Ectodermal cell (in vitro differentiated cells): ENCODE measurements at regions not wholly inside any gene's neighbourhood (a gene's known extent, or its start where the extent isn't known, plus 50 kb on each side); places are given as distances from the start of the nearest gene placed in this dataset.

Experiments
- H3K27ac ChIP-seq: 2 replicates; pipeline ENCODE4 v1.7.0; 2013; ENCODE audit warnings: mild to moderate bottlenecking, low read depth, low read length; ENCODE audit not compliant: insufficient read depth, poor library complexity, severe bottlenecking
- H3K27me3 ChIP-seq: 2 replicates; pipeline ENCODE4 v1.7.0; 2013; ENCODE audit warnings: mild to moderate bottlenecking, low read length; ENCODE audit not compliant: insufficient read depth, control insufficient read depth, poor library complexity, severe bottlenecking
- H3K36me3 ChIP-seq: one replicate; pipeline ENCODE4 v1.7.0; 2013; ENCODE audit warnings: low read length; ENCODE audit not compliant: control insufficient read depth, insufficient read depth
- H3K4me1 ChIP-seq: one replicate; pipeline ENCODE4 v1.7.0; 2013; ENCODE audit warnings: low read length; ENCODE audit not compliant: control insufficient read depth, insufficient read depth
- H3K4me3 ChIP-seq: 2 replicates; pipeline ENCODE4 v1.7.0; 2013; ENCODE audit warnings: low read depth, low read length, control low read depth; ENCODE audit not compliant: insufficient read depth
- H3K9me3 ChIP-seq: 2 replicates; pipeline ENCODE4 v1.7.0; 2013; ENCODE audit warnings: mild to moderate bottlenecking, low read length, moderate library complexity; ENCODE audit not compliant: control insufficient read depth
- WGBS, 2 experiments: methylation state at CpG; one replicate each; pipeline ENCODE4 v1.1.7; 2013; ENCODE audit warnings: missing lambda C conversion rate in 2 of 2; 5-methylcytosine and 5-hydroxymethylcytosine counted together

GRCh38 chr6:155955038-155955437 is 499.4 kb upstream of the NOX3 start:
- Histone ChIP-seq H3K4me1 (no peaks in the 10 kb centered on the region), H3K27ac (no peak overlapping the region), H3K36me3 (no peaks in the 10 kb centered on the region), H3K27me3 (no peaks in the 10 kb centered on the region), H3K4me3 (no peak overlapping the region), H3K9me3 (no peaks in the 10 kb centered on the region)
- WGBS, 2 experiments: 64 to 67% methylated on average over 5 to 6 of the region's 6 CpGs

DNA sequence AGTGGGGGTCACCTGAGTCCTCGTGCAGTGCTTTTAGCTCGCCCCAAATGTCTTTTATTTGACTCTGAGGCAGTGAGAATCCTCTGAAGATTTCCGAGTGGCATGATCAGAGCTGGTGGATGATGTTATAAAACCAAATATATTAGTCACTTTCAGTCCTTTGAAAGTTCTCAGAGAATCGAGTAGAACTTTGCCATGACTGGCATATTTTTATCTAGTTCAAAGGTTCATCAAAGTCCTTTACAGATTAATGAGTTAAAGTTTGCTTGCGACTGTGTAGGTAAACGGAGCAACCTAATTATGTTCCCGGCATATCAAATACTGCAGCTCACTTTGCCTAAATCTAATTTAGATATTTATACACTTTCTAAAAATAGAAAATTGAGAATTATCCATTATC is 498.5 kb upstream of the NOX3 start:
- no peaks in the 10 kb centered on the region for H3K4me1 ChIP-seq
- no peaks in the 10 kb centered on the region for H3K27me3 ChIP-seq
- no peak overlapping the region for H3K4me3 ChIP-seq
- H3K27ac ChIP-seq: no peak overlapping the region
- no peaks in the 10 kb centered on the region for H3K9me3 ChIP-seq
- H3K36me3 ChIP-seq: no peaks in the 10 kb centered on the region
- WGBS, 2 experiments: 92 to 93% methylated on average over 6 to 7 of the region's 7 CpGs

DNA sequence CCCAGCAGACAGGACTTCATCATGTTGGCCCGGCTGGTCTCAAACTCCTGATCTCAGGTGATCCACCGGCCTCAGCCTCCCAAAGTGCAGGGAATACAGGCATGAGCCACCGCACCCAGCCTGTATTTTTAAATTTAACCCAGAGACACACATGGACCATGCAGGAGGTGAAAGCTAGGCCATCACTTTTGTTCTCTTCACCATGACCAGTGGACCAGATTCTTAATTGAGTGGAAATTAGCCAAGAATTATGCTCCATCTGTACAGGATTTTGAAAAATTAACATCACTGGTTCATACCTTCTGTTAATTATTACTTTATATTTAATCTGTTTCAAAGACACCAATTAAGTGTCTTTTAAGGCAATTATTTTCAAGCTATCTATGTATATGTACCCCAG is 493.6 kb upstream of the NOX3 start:
- WGBS, 2 experiments: 90 to 96% methylated on average over 3 of the region's 3 CpGs
- Histone ChIP-seq H3K27me3 (no peaks in the 10 kb centered on the region), H3K27ac (no peak overlapping the region), H3K4me1 (no peaks in the 10 kb centered on the region), H3K9me3 (no peaks in the 10 kb centered on the region), H3K36me3 (no peaks in the 10 kb centered on the region), H3K4me3 (no peak overlapping the region)

DNA sequence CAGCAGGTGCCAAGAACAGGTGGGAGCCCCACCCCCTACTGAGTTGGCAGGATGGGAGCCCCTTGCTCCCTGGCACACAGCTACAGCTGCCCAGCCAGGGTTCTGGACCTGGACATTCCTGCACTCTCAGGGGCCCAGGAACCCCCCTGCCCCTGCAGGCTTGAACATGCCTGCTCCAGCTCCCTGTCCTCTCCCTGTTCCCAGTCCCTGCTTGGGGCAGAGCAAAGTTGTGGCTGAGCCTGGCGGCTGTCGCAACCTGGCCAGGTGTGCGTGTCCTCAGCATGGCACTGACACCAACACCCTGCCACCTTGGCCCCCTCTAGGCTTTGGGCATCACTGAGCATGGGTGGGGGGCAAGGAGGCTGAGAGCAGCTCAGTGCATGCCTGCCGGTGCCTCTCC is 491.2 kb upstream of the NOX3 start:
- Histone ChIP-seq H3K4me1 (no peaks in the 10 kb centered on the region), H3K27ac (no peak overlapping the region), H3K27me3 (no peaks in the 10 kb centered on the region), H3K4me3 (no peak overlapping the region), H3K9me3 (no peaks in the 10 kb centered on the region), H3K36me3 (no peaks in the 10 kb centered on the region)
- 97% methylated on average over 4 of the region's 4 CpGs for WGBS, 2 experiments

DNA sequence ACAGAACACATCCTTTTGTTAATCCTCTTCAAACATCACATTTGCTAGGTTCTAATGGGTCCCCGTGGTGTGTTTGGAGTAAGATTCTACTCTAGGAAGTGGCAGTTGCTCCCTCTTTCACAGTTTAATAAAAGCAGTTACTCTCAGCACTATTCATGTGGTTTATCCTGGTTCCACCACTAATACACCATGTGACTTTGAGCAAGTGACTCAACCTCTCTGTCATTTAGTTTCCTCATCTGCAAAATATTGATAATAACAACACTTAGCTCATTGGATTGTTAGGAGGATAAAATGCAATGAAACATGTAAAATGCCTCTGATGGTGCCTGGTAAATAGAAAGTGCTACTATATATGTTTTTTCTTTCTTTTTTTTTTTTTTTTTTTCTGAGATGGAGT is 488.0 kb upstream of the NOX3 start:
- Histone ChIP-seq H3K27ac (no peak overlapping the region), H3K36me3 (no peaks in the 10 kb centered on the region)
- 100% methylated on average over 1 of the region's 1 CpG; no CpG with 5 or more reads in 1 of the 2 experiments for WGBS, 2 experiments

DNA sequence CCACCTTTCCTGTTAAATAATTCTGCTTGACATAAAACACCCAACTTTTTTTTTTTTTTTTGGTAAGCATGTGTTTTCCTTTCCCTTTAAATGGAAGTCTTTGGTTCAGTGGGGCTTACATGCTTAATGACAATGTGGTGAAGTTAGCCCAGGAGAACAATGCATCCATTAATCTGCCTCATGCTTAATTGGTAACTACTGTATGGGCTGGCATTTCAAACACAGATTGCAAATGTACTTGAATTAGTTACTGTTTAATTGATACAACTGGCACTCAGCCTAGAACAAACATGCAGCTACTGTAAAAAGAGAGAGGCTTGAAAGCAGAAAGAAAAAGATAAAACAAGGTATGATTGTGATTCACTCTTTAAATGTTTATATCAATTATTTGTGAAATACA is 483.6 kb upstream of the NOX3 start:
- no peaks in the 10 kb centered on the region for H3K9me3 ChIP-seq
- H3K4me3 ChIP-seq: no peak overlapping the region
- H3K4me1 ChIP-seq: no peaks in the 10 kb centered on the region
- no peaks in the 10 kb centered on the region for H3K27me3 ChIP-seq
- H3K27ac ChIP-seq: no peak overlapping the region
- no peaks in the 10 kb centered on the region for H3K36me3 ChIP-seq

More for the DNA sequence above, 488.0 kb upstream of the NOX3 start:
- Histone ChIP-seq H3K4me1 (no peaks in the 10 kb centered on the region), H3K9me3 (no peaks in the 10 kb centered on the region), H3K4me3 (no peak overlapping the region), H3K27me3 (no peaks in the 10 kb centered on the region)

DNA sequence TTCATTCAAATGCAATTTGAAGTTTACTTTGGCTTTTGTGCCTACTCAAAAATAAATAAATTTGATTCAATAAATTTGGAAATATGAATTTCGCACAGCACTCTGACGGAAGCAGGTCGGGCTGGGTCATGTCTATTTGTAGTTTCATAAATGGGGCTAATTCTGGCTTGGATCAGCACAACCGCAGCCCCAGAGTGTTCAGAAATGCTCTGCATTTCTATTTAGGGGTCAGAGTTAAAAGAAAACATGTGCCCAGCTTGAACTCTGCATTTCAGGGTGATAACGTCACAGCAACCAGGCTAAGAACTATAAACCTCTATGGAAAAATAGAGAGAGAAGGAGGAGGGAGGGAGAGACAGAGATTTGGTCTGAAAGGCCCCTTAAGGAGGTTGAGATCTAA is 480.9 kb upstream of the NOX3 start:
- Histone ChIP-seq H3K36me3 (no peaks in the 10 kb centered on the region), H3K27me3 (no peaks in the 10 kb centered on the region), H3K9me3 (no peaks in the 10 kb centered on the region), H3K4me1 (no peaks in the 10 kb centered on the region), H3K4me3 (no peak overlapping the region), H3K27ac (no peak overlapping the region)
- WGBS, 2 experiments: 92 to 97% methylated on average over 5 of the region's 5 CpGs

DNA sequence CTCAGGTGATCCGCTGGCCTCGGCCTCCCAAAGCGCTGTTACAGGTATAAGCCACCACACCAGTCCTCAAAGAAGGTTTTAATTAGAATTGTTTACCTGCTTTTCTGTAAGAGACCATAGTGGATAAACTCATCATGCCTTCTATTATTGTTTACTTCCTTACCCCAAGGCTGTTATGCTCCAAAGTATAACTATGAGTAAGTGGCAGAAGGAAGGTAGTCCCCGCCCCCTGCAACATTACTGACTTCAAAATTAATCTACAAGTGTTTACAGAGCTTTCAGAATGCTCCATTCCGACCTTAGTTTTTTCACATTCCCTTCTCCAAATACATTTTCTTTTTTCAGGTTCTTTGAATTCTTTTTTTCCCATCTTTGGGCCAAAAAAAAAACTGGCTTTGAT is 480.5 kb upstream of the NOX3 start:
- 80 to 88% methylated on average over 5 of the region's 5 CpGs for WGBS, 2 experiments
- H3K27ac ChIP-seq: no peak overlapping the region
- no peaks in the 10 kb centered on the region for H3K36me3 ChIP-seq
- H3K4me1 ChIP-seq: no peaks in the 10 kb centered on the region
- H3K4me3 ChIP-seq: no peak overlapping the region
- H3K27me3 ChIP-seq: no peaks in the 10 kb centered on the region
- H3K9me3 ChIP-seq: no peaks in the 10 kb centered on the region

DNA sequence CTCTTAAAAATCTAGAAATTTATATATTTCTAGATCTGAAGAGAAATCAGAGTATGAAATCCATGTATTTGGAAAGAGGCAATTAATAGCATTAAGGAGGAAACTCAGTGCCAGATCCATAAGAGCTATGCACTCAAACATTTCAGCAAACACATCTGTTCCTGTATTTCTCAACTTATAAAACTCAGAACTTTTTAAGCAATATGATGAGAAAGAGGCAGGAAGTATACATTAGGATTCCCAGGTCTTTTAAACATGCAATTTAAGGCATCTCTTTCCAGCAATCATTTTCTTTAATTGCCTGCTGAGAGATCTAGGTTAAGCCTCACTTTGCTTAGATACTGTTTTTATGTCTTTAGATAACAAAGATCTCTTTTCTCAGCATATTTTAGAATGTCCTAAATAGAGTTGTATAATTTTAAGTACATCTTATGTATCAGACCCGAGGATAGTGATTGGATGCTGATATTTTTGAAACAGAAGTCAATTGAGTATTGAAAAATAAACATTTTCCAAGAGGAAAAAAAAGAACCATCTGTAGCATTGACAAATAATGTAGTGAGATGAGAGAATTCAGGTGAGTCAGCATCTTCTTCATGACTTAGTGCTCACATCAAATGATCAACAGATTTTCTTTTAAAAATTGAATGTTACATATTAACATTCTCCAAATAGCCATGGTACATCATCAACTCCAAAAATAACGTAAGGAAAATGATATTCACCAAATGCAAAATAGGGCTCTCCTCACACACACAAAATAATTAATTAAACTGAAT is 461.4 kb upstream of the NOX3 start:
- WGBS, 2 experiments: 92 to 100% methylated on average over 1 of the region's 2 CpGs
- Histone ChIP-seq H3K4me1 (no peaks in the 10 kb centered on the region), H3K4me3 (no peak overlapping the region), H3K36me3 (no peaks in the 10 kb centered on the region), H3K27me3 (no peaks in the 10 kb centered on the region), H3K9me3 (no peaks in the 10 kb centered on the region), H3K27ac (no peak overlapping the region)

GRCh38 chr6:155915651-155916050 is 460.0 kb upstream of the NOX3 start:
- H3K4me3 ChIP-seq: no peak overlapping the region
- WGBS, 2 experiments: 100% methylated on average over 1 of the region's 1 CpG
- H3K36me3 ChIP-seq: no peaks in the 10 kb centered on the region
- H3K9me3 ChIP-seq: no peaks in the 10 kb centered on the region
- no peak overlapping the region for H3K27ac ChIP-seq
- H3K4me1 ChIP-seq: no peaks in the 10 kb centered on the region
- no peaks in the 10 kb centered on the region for H3K27me3 ChIP-seq

DNA sequence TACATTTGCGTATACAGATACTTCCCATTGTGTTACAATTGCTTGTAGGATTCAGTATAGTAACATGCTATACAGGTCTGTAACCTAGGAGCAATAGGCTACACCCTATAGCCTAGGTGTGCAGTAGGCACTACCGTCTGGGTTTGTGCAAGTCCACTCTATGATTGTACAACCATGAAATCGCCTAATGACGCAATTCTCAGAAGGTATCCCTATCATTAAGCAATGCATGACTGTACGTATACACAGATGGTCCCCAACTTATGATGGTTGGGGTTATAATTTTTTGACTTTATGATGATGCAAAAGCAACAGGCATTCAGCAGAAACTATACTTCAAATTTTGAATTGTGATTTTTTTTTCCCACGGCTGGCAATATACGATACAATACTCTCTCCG is 458.2 kb upstream of the NOX3 start:
- H3K9me3 ChIP-seq: no peaks in the 10 kb centered on the region
- H3K27ac ChIP-seq: no peak overlapping the region
- H3K4me3 ChIP-seq: no peak overlapping the region
- H3K27me3 ChIP-seq: no peaks in the 10 kb centered on the region
- 89 to 96% methylated on average over 7 to 8 of the region's 8 CpGs for WGBS, 2 experiments
- H3K4me1 ChIP-seq: no peaks in the 10 kb centered on the region
- no peaks in the 10 kb centered on the region for H3K36me3 ChIP-seq
